ENCODE measurements at regions not wholly inside any gene's neighbourhood (a gene's known extent, or its start where the extent isn't known, plus 50 kb on each side); places are given as distances from the start of the nearest gene placed in this dataset.

DNA sequence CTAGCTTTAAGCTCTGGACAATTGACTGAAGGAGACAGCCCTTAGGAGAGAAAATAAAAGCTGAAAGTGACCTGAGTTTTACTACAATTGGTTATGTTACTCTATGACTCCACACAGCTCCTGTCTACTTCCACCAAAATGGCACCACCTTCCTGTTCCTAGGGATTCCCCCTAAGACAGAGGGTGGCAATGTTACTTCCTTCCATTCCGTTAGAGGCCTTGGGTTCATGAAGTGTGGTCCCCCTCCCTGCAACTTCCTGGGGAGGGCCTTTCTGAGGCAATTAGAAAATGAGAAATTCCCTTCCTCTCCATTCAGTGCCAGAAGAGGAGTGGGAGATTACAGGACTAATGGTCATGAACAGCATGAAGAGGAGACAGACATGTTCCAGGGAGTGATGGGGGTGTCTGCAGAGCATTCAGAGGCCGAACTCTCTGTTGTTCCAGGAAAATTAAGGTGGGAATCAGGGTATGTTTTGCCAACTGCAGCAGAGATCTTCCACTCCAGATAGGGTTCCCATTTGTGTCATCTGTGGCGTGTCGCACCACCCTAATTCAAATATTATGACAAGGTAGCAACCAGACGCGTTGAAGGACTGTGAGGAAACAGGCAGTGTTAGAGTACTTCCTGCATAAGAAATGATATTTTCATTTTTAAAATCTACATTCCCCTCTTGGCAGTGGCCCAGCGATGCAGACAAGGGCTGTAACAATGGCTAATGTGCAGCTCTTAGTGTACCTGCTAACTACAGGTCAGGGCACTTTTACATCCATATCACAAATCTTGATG, 53.1 kb upstream of the TRIM67 start:
- H3K27ac ChIP-seq: no peak overlapping the region
- TF ChIP-seq, protein P1, sequence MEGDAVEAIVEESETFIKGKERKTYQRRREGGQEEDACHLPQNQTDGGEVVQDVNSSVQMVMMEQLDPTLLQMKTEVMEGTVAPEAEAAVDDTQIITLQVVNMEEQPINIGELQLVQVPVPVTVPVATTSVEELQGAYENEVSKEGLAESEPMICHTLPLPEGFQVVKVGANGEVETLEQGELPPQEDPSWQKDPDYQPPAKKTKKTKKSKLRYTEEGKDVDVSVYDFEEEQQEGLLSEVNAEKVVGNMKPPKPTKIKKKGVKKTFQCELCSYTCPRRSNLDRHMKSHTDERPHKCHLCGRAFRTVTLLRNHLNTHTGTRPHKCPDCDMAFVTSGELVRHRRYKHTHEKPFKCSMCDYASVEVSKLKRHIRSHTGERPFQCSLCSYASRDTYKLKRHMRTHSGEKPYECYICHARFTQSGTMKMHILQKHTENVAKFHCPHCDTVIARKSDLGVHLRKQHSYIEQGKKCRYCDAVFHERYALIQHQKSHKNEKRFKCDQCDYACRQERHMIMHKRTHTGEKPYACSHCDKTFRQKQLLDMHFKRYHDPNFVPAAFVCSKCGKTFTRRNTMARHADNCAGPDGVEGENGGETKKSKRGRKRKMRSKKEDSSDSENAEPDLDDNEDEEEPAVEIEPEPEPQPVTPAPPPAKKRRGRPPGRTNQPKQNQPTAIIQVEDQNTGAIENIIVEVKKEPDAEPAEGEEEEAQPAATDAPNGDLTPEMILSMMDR (IDR thresholded peaks at IDR 0.05): no peak
- no peak for TF ChIP-seq ZFX (IDR thresholded peaks at IDR 0.05; ENCODE audit: borderline replicate concordance)

- H3K27ac ChIP-seq: no peak overlapping the region
- no peak for TF ChIP-seq ZFX (IDR thresholded peaks at IDR 0.05; ENCODE audit: borderline replicate concordance)
- TF ChIP-seq, protein P1 (IDR thresholded peaks at IDR 0.05): no peak
Measured at GRCh38 chr1:231107600-231108326, 54.1 kb upstream of the TRIM67 start.

DNA sequence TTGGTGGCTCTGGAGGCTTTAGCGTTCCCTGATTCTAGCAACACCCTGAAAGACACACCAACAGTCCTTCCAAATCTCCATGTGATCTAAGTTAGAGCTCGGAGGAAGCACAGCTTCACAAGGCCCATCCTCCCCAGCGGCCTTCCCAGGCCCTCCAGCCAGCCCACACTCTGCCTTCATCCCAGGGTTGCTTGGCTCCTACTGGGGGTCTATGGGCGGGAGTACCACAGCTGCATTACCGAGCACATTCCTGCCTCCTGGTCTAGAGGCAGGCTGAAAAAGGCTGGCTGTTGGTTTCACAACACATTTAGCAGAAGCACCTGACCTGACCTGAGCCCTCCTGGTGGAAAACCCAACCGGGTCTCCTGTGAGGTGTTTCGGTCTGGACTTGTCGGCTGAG, 54.7 kb upstream of the TRIM67 start:
- no peak overlapping the region for H3K27ac ChIP-seq
- TF ChIP-seq, protein P1 (IDR thresholded peaks at IDR 0.05): no peak
- TF ChIP-seq ZFX (IDR thresholded peaks at IDR 0.05; ENCODE audit: borderline replicate concordance): no peak

- H3K27ac ChIP-seq: no peak overlapping the region
- TF ChIP-seq ZFX (IDR thresholded peaks at IDR 0.05; ENCODE audit: borderline replicate concordance): no peak
- TF ChIP-seq, protein P1 (IDR thresholded peaks at IDR 0.05): no peak
Measured at GRCh38 chr1:231106347-231106746, 55.5 kb upstream of the TRIM67 start.

- TF ChIP-seq, protein P1 (IDR thresholded peaks at IDR 0.05): no peak
- TF ChIP-seq ZFX (IDR thresholded peaks at IDR 0.05; ENCODE audit: borderline replicate concordance): no peak
- no peak overlapping the region for H3K27ac ChIP-seq
Measured at GRCh38 chr1:231104917-231105316, 56.9 kb upstream of the TRIM67 start.

GRCh38 chr1:231103961-231104360, 57.9 kb upstream of the TRIM67 start:
- TF ChIP-seq ZFX (IDR thresholded peaks at IDR 0.05; ENCODE audit: borderline replicate concordance): no peak
- TF ChIP-seq, protein P1 (IDR thresholded peaks at IDR 0.05): no peak
- no peak overlapping the region for H3K27ac ChIP-seq
